B cell (primary cell): ENCODE measurements at regions not wholly inside any gene's neighbourhood (a gene's known extent, or its start where the extent isn't known, plus 50 kb on each side); places are given as distances from the start of the nearest gene placed in this dataset.
A peak's percentile ranks its signal among the peaks of the same experiment; 100 is the strongest.

Source experiments
- ATAC-seq: fragments of 200-7000 bp; cut with Tn5 transposase; one replicate; pipeline ENCODE4 v1.10.0; 2021; ENCODE audit warnings: low read depth, mild to moderate bottlenecking, moderate number of reproducible peaks, moderate library complexity
- CTCF ChIA-PET: fragments of 350-600 bp; sonication (Branson Sonifier 250); formaldehyde crosslinking; loops from one replicate; lab custom pipeline; 2021; ENCODE audit warnings: antibody characterized with exemption, inconsistent platforms; lab: Charles Lee
- POLR2A ChIA-PET: fragments of 350-600 bp; sonication (Branson Sonifier 250); formaldehyde crosslinking; loops from one replicate; lab custom pipeline; 2021; ENCODE audit warnings: antibody characterized with exemption; lab: Charles Lee
- DNase-seq: peaks from one replicate; pipeline ENCODE4 v3.0.0; 2013
- H2AFZ ChIP-seq: 2 replicates; pipeline ENCODE4 v1.6.1; 2012; ENCODE audit warnings: mild to moderate bottlenecking, low read depth, low read length; ENCODE audit not compliant: insufficient read depth, poor library complexity, severe bottlenecking
- H3K27ac ChIP-seq, 2 donors: 1 replicate in 1 of 2; 2 replicates in 1 of 2; pipeline ENCODE4 v1.5.1; 2012 to 2013; ENCODE audit warnings: low read length in 2 of 2, mild to moderate bottlenecking in 2 of 2, moderate library complexity in 1 of 2
- H3K27me3 ChIP-seq, 4 experiments: fragments of 200-600 bp in 1 of 4; sonication (generic) in 1 of 4; replicated peaks in 1 of 4; 1 replicate in 2 of 4; 2 replicates in 2 of 4; pipeline versions ENCODE4 v1.6.1 to v1.7.0; 2013 to 2016; ENCODE audit warnings: low read length in 3 of 4, mild to moderate bottlenecking in 2 of 4, mixed read lengths in 1 of 4, moderate library complexity in 1 of 4; ENCODE audit not compliant: insufficient read depth in 4 of 4, control insufficient read depth in 3 of 4; ENCODE audit errors: control extremely low read depth in 1 of 4
- H3K36me3 ChIP-seq, 2 experiments: replicated peaks in 1 of 2; 1 replicate in 1 of 2; 2 replicates in 1 of 2; pipeline versions ENCODE4 v1.6.1 to v1.7.1; 2013; ENCODE audit warnings: low read length in 1 of 2; ENCODE audit not compliant: insufficient read depth in 2 of 2, control insufficient read depth in 1 of 2; ENCODE audit errors: control extremely low read depth in 1 of 2, extremely low read depth in 1 of 2
- H3K4me1 ChIP-seq, 2 donors: fragments of 200-600 bp in 1 of 2; sonication (generic) in 1 of 2; 1 replicate in 1 of 2; 2 replicates in 1 of 2; pipeline versions ENCODE4 v1.5.1 to v1.6.1; 2013 to 2017; ENCODE audit warnings: low read length in 2 of 2; ENCODE audit not compliant: control insufficient read depth in 2 of 2, insufficient read depth in 2 of 2
- H3K4me2 ChIP-seq: replicated peaks from 2 replicates; pipeline ENCODE3; 2012; ENCODE audit warnings: mild to moderate bottlenecking, low read depth, low read length; ENCODE audit not compliant: poor library complexity, severe bottlenecking
- H3K4me3 ChIP-seq, 5 experiments: fragments of 200-600 bp in 1 of 5; sonication (generic) in 1 of 5; 1 replicate in 3 of 5; 2 replicates in 2 of 5; pipeline versions ENCODE4 v1.5.1 to v1.7.0; 2011 to 2016; ENCODE audit warnings: low read length in 4 of 5, mild to moderate bottlenecking in 4 of 5, low read depth in 2 of 5, control low read depth in 1 of 5, moderate library complexity in 1 of 5; ENCODE audit not compliant: insufficient read depth in 1 of 5; ENCODE audit errors: control extremely low read depth in 1 of 5, extremely low read depth in 1 of 5
- H3K79me2 ChIP-seq: fragments of 200-600 bp; sonication (generic); one replicate; pipeline ENCODE4 v1.6.0; 2016; ENCODE audit warnings: low read length; ENCODE audit not compliant: control insufficient read depth, insufficient read depth
- H3K9ac ChIP-seq: fragments of 200-600 bp; sonication (generic); 2 replicates; pipeline ENCODE4 v1.6.1; 2017; ENCODE audit warnings: mild to moderate bottlenecking, low read length, moderate library complexity
- H3K9me3 ChIP-seq, 3 donors: one replicate each; pipeline versions ENCODE4 v1.6.1 to v1.7.1; 2013; ENCODE audit warnings: low read length in 2 of 3; ENCODE audit not compliant: control insufficient read depth in 2 of 3, insufficient read depth in 1 of 3; ENCODE audit errors: control extremely low read depth in 1 of 3
- H4K20me1 ChIP-seq: 2 replicates; pipeline ENCODE4 v1.6.0; 2012; ENCODE audit warnings: mild to moderate bottlenecking, low read length; ENCODE audit not compliant: insufficient read depth, control insufficient read depth, poor library complexity, severe bottlenecking
- H3K27ac Mint-ChIP-seq: one replicate; pipeline ENCODE4 v1.8.0; 2021; ENCODE audit warnings: mixed read lengths
- H3K27me3 Mint-ChIP-seq: one replicate; pipeline ENCODE4 v1.8.0; 2021; ENCODE audit warnings: mixed read lengths
- H3K4me1 Mint-ChIP-seq: one replicate; pipeline ENCODE4 v1.8.0; 2021; ENCODE audit warnings: mixed read lengths
- H3K4me3 Mint-ChIP-seq: one replicate; pipeline ENCODE4 v1.8.0; 2021; ENCODE audit warnings: mixed read lengths
- H3K9me3 Mint-ChIP-seq: one replicate; pipeline ENCODE4 v1.8.0; 2022; ENCODE audit warnings: mixed read lengths; ENCODE audit not compliant: insufficient read depth
- EZH2 ChIP-seq: IDR thresholded peaks from 2 replicates; pipeline ENCODE4 v1.6.1; 2012; ENCODE audit warnings: borderline replicate concordance, low read depth, mild to moderate bottlenecking, moderate library complexity, low read length; ENCODE audit not compliant: insufficient read depth, poor library complexity, severe bottlenecking
- WGBS: methylation state at CpG from one replicate; pipeline ENCODE4 v1.1.5; 2013; ENCODE audit warnings: missing lambda C conversion rate; ENCODE audit not compliant: insufficient coverage; 5-methylcytosine and 5-hydroxymethylcytosine counted together
- intact Hi-C: fragments of 100-400 bp; cut with micrococcal nuclease; formaldehyde crosslinking; loops from one replicate; pipeline ENCODE4 v1.10.0; 2022
- TF ChIP-seq, protein P1 (sequence below): fragments of 200-600 bp; IDR thresholded peaks from one replicate; pipeline ENCODE4 v1.8.0; 2022; ENCODE audit warnings: antibody characterized with exemption, mild to moderate bottlenecking

DNA sequence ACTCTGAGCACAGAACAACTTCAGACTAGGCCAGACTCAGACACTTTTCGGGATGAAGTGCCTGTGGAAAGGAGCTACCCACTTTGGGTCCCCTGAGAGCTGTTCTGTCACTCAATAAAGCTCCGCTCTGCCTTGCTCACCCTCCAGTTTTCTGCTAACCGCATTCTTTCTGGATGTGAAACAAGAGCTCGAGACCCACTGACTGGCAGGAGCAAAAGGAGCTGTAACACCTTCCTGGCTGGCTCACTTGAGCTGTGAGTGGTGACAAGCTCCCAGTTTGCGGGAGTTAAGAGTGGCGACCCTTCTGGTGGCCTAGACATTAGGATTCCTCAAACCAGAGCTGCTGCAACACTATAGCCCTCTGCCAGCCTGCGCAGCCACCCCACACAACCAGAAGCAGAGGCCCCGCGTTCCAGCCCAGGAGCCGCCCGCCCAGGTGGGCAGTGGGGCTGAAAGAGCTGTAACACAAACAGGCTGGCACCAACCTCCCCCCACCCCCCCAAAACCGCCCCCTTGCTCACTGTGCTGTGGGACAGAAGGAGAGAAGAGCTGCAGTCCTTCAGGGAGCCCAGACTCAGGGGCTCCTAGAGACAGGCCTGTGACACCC lies 1178.1 kb upstream of the GBE1 start:
- Histone ChIP-seq H3K27ac (no peak overlapping the region), H3K79me2 (no peaks in the 10 kb centered on the region), H2AFZ (no peak overlapping the region), H3K4me1 (no peaks in the 10 kb centered on the region), H3K4me3 (no peak overlapping the region), H3K36me3 (no peaks in the 10 kb centered on the region), H3K27me3 (no peaks in the 10 kb centered on the region), H3K4me2 (no peak overlapping the region), H4K20me1 (no peaks in the 10 kb centered on the region), H3K9ac (no peak overlapping the region), H3K9me3 (peaks cover 0 to 19% (median 0%) of the 10 kb centered on the region in 3 donors)
- H3K27ac Mint-ChIP-seq, result no peak overlapping the region
- ATAC-seq (no peak), DNase-seq (peak; percentile 3)
- CTCF ChIA-PET, result no interaction called here
- no peak overlapping the region for H3K4me3 Mint-ChIP-seq
- intact Hi-C loops, result no loop called here
- 88% methylated on average over 7 of the region's 12 CpGs for WGBS
- no peaks in the 10 kb centered on the region for H3K4me1 Mint-ChIP-seq
- peaks cover 6% of the 10 kb centered on the region for H3K9me3 Mint-ChIP-seq
- TF ChIP-seq EZH2, result no peak
- TF ChIP-seq, protein P1, sequence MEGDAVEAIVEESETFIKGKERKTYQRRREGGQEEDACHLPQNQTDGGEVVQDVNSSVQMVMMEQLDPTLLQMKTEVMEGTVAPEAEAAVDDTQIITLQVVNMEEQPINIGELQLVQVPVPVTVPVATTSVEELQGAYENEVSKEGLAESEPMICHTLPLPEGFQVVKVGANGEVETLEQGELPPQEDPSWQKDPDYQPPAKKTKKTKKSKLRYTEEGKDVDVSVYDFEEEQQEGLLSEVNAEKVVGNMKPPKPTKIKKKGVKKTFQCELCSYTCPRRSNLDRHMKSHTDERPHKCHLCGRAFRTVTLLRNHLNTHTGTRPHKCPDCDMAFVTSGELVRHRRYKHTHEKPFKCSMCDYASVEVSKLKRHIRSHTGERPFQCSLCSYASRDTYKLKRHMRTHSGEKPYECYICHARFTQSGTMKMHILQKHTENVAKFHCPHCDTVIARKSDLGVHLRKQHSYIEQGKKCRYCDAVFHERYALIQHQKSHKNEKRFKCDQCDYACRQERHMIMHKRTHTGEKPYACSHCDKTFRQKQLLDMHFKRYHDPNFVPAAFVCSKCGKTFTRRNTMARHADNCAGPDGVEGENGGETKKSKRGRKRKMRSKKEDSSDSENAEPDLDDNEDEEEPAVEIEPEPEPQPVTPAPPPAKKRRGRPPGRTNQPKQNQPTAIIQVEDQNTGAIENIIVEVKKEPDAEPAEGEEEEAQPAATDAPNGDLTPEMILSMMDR, result no peak
- H3K27me3 Mint-ChIP-seq, result no peaks in the 10 kb centered on the region
- POLR2A ChIA-PET, result no interaction called here

DNA sequence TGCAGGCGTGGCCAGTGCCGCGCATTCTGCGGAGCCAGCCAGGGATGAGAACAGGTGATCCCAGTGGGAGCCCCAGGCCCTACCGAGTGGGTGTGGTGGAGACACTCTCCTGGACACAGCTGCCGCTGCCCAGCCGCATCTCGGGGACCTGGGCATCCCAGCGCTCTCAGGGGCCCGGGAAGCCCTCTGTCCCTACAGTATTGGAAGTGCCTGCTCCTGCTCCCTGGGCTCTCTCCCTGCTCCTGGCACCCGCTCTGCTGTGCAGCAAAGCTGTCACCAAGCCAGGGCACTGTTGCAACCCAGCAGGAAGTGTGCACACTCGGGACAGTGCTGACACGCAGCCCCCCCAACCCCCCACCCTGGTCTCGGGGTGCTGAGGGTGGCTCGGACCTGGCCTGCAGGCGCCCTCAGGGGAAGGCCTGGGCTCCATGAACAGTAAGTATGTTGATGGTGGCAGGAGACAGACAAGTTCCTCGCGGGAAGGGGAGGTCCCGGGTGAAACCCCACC lies 1177.4 kb upstream of the GBE1 start:
- ATAC-seq (no peak), DNase-seq (no peak)
- Histone ChIP-seq H2AFZ (no peak overlapping the region), H3K4me1 (no peaks in the 10 kb centered on the region), H3K36me3 (no peaks in the 10 kb centered on the region), H3K9me3 (peaks cover 0 to 19% (median 0%) of the 10 kb centered on the region in 3 donors), H3K4me2 (no peak overlapping the region), H3K27me3 (no peaks in the 10 kb centered on the region), H3K4me3 (no peak overlapping the region), H3K9ac (no peak overlapping the region), H3K27ac (no peak overlapping the region), H3K79me2 (no peaks in the 10 kb centered on the region), H4K20me1 (no peaks in the 10 kb centered on the region)
- POLR2A ChIA-PET, result no interaction called here
- H3K27me3 Mint-ChIP-seq, result no peaks in the 10 kb centered on the region
- no peaks in the 10 kb centered on the region for H3K9me3 Mint-ChIP-seq
- H3K27ac Mint-ChIP-seq, result no peak overlapping the region
- WGBS, result over 99% methylated on average over 14 of the region's 19 CpGs
- CTCF ChIA-PET, result no interaction called here
- no peak overlapping the region for H3K4me3 Mint-ChIP-seq
- intact Hi-C loops, result no loop called here
- H3K4me1 Mint-ChIP-seq, result no peaks in the 10 kb centered on the region
- TF ChIP-seq, protein P1, result no peak
- TF ChIP-seq EZH2, result no peak
